HG02840 (cell line): ENCODE measurements at regions not wholly inside any gene's neighbourhood (a gene's known extent, or its start where the extent isn't known, plus 50 kb on each side); places are given as distances from the start of the nearest gene placed in this dataset.
"Not testable (repeated sequence)": the region's sequence is repeated elsewhere in the genome, so short reads cannot be mapped to it uniquely, and the experiment has no call there.

Experiments used
- ATAC-seq: cut with Tn5 transposase; IDR thresholded peaks from one replicate; pipeline ENCODE4 v1.9.1; 2021; ENCODE audit warnings: mild to moderate bottlenecking, moderate library complexity, moderate number of reproducible peaks; ENCODE audit not compliant: unreplicated experiment, low FRiP score

DNA sequence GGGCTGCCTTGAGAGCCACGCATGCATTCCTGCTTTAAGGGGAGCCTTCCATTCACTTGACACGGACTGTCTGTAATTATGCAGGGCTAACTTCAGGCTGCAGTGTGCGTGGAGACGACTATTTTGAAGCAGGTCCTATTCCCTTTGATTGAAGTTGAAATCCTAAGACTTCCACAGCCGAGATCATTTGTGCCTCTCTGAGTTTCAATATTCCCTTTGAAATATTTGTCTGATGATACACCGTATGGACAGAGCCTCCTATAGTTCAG, 585.2 kb downstream of the TTLL7 start:
- not testable (repeated sequence) for ATAC-seq

DNA sequence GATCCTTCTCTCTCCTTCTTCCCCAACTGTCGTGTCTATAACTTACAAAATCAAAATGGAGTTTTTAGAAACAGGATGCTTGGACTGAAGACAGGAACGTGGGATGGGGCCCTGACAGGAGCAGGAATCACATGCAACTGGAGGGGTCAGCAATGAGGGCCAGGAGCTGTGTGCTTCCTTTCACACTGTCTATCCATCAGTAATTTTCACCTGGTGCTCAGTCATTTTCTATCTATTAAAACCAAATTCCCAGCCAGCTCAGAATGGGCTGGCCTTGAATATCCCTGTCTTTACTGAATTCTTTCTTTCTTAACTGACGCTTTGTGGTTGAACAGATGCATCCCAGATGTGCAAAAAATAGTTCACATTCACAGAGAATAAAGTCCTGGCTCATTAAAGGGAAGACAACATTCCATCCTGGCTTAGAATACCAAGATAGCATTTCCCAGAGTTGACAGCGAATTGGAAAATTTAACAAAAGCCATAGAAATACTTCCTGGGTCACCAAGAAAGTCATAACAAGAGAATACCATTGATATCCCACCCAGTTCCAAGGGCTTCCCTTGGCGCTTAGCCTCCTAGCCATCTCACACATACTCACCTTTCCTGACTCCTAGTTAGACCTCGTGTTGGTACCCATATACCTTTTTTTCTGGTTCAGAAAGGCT, 588.1 kb downstream of the TTLL7 start:
- not testable (repeated sequence) for ATAC-seq

GRCh38 chr1:83406693-83407371, 592.1 kb downstream of the TTLL7 start:
- not testable (repeated sequence) for ATAC-seq

- not testable (repeated sequence) for ATAC-seq
These were observed 593.1 kb downstream of the TTLL7 start for GRCh38 chr1:83405789-83406188.

GRCh38 chr1:83403500-83403899, 595.4 kb downstream of the TTLL7 start:
- ATAC-seq, result not testable (repeated sequence)

GRCh38 chr1:83401146-83401545, 597.8 kb downstream of the TTLL7 start:
- not testable (repeated sequence) for ATAC-seq

DNA sequence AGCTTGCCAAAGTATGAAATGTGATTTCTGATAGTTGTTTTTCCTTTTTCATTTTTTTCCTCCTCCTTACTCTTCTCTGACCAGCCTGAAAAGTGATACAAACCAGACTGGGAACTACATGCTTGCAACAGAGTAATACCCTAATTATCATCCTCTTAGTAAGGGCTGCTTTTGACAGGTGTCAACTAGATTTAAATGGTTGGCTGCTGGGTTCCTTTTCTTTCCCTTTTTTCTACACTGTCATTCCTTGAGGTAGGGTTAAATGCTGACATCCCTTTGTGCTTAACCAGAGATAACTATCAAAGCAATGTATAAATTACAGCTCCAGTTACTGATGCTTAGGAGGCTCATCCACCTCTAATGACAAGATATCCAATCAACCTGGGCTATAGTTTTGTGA, 598.8 kb downstream of the TTLL7 start:
- not testable (repeated sequence) for ATAC-seq

- ATAC-seq, result not testable (repeated sequence)
These were observed 600.8 kb downstream of the TTLL7 start for GRCh38 chr1:83398125-83398524.

DNA sequence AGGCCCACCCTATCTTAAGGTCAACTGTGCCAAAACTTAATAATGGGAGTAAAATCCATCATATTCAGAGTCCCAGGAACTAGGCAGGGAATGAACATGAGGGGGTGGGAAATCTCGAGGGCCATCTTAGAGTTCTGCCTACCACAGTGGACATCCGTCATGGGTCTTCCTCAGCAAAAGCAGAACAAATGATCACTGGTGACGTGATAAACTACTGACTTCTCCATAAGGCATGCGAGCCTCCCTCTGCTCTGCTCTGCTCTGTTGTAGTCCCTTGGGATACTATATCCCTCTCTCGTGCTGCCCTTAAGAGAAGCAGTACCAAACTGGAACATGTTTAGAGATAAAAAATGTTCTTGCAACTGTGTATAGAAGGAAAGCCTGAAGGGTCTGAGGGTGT, 603.8 kb downstream of the TTLL7 start:
- not testable (repeated sequence) for ATAC-seq

DNA sequence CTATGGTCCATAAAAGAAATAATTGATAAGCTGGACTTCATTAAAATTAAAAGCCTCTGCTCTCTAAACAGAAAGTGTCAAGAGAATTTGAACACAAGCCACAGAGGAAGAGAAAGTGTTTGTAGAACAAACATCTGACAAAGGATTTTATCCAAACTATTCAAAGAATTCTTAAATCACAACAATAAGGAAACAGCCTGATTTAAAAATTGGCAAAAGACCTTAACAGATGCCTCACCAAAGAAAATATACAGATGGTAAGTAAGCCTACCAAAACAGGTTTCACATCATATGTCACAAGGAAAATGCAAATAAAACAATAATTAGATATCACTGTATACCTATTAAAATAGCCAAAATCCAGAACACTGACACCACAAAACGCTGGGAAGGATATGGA, 612.0 kb downstream of the TTLL7 start:
- not testable (repeated sequence) for ATAC-seq

DNA sequence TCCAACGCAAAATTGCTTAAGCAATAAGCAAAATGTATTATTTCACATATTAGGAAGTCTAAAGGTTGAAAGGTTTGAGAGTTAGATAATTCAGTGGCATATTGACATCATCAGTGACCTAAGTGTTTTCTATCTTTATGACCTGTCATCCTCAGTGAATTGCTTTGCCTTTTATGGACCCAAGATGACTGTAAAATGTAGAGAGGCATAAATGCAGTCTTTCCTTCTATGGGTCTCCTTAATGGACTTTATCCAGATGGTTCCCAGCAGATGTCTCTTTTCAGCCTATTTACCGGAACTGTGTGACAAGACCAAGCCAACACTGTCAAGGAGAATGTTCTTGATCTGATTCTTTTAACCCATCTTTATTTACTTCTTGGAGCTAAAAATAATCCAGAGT, 615.8 kb downstream of the TTLL7 start:
- ATAC-seq, result not testable (repeated sequence)

DNA sequence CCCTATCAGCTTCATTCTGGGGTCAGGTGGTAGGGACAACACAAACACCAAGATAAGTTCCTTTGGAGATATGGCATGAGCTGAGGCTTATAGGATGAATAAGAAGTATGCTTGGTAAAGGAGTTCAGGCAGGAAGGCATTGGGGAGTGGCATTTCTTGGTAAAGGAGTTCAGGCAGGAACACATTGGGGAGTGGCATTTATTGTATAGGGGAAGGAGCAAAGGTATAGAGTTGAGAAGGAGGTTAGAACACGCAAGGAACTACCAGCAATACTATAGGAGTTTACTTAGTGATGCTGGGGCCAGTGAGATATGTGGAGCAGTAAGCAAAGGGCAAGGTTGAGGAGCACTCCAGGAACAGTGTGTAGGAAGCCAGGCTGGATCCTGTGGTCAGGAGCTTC, 625.9 kb downstream of the TTLL7 start:
- ATAC-seq, result not testable (repeated sequence)

GRCh38 chr1:83369853-83370252, 629.1 kb downstream of the TTLL7 start:
- ATAC-seq, result not testable (repeated sequence)

- not testable (repeated sequence) for ATAC-seq
These were observed 633.6 kb downstream of the TTLL7 start for GRCh38 chr1:83365320-83365719.

GRCh38 chr1:83345375-83345774, 653.6 kb downstream of the TTLL7 start:
- not testable (repeated sequence) for ATAC-seq

- not testable (repeated sequence) for ATAC-seq
These were observed 655.2 kb downstream of the TTLL7 start for GRCh38 chr1:83343767-83344166.

DNA sequence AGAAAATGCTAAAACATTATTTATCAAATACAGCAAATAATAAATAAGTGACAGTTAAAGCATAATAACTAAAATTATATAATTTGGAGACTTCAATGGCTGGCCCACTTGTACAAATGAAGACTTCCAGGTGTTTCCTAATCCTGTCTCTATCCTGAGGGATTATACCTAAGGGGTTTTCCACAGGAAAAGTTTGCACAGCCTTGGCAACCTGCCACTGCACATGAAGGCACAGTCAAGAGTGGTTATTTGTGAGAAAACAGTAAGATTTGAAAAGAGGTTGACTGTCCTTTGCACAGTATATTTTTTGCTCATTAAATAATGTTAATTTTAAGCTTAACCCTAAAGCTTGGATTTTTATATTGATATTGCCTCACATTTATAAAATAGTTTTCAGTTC, 655.9 kb downstream of the TTLL7 start:
- not testable (repeated sequence) for ATAC-seq

DNA sequence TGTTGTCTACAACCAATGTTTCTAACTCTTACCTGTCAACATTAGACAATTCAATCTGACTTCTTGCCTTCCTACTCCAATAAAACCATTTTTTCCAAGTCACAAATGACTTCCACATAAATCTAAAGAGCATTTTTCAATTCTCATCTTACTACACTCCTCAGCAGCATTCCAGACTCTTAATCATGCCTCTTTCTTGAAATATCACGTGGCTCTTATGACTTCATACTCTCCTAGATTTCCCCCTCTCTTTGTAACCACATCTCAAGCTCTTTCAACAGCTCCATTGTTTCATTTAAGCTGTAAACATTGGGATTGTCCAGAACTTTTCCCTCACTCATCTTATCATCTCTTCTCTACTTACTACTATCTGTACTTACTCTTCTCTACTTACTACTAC, 666.6 kb downstream of the TTLL7 start:
- not testable (repeated sequence) for ATAC-seq

DNA sequence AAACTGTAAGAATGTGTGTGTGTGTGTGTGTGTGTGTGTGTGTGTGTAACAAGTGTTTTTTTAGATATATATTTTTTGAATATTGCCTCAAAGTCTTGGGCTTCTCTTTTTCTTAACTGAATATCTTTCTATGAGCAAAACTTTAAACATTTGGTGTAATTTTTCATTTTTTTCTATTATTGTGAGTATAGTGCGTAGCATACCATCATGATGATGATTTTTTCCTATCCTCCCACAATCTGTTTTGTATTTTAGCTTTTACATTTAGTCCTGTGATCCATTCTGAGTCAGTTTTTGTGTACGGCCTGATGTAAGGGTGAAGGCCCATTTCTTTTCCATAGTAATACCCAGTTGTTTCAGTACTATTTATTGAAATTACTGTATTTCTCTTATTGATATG, 680.6 kb downstream of the TTLL7 start:
- no peak for ATAC-seq

DNA sequence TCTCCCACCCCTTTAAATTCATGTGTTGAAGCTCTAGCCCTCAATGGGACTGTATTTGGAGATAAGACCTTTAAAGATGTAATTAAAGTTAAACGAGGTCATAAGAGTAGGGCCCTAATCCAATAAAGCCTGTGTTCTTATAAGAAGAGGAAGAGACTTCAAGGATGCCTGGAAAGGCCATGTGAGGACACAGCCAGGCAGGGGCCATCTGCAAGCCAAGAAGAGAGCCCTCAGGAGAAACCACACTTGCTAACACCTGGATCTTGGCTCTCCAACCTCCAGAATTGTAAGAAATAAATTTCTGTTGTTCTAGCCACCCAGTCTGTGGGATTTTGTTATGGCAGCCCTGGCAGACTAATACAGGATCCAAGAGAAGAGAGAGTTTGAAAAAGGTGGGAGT, 683.5 kb downstream of the TTLL7 start:
- not testable (repeated sequence) for ATAC-seq

- not testable (repeated sequence) for ATAC-seq
These were observed 688.8 kb downstream of the TTLL7 start for GRCh38 chr1:83310161-83310560.

- ATAC-seq, result not testable (repeated sequence)
These were observed 689.9 kb downstream of the TTLL7 start for GRCh38 chr1:83309035-83309434.
